HS-5 (cell line): ENCODE measurements at regions not wholly inside any gene's neighbourhood (a gene's known extent, or its start where the extent isn't known, plus 50 kb on each side); places are given as distances from the start of the nearest gene placed in this dataset.

ENCODE experiments used
- DNase-seq: peaks from one replicate; pipeline ENCODE4 v3.0.0-alpha.2; 2012; ENCODE audit warnings: low read depth

DNA sequence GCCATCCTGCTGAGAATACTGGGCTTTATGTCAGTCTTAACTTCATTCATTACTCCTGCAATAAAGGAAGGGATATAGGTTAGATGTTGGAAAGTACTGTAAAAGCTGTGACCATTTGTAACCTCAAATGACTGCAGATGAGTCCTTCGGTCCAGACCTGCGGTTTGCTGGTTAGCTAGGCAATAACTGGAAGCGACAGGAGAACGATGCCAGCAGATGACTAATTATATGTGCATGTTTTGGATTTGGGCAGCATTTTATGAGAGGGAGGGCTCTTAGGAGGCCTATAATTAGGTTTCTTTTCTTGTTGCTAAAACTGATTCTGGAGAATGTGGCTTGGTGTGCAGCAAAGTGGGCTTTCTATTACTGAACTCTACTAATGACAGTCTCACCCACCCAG, 205.6 kb downstream of the TMEM182 start:
- DNase-seq: peak; percentile 81

DNA sequence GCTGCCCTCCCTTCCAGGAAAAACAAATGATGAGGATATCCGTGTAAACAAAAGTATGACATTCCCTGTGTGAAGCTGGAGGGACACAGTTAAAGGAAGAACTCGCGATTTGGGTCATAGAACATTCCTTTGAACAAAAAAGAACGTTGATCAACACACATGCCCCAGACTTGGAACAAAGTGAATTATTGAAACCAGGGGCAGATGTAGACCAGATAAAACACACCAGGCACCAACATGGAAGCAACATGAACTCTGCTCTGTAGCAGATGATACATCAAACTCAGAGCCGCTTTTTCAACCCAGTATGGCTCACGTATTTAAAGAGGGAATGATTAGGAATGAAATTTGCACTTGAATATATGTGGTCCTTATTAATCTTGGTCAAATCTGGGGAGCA, 206.5 kb downstream of the TMEM182 start:
- DNase-seq: no peak

GRCh38 chr2:102971701-102972100, 209.9 kb downstream of the TMEM182 start:
- no peak for DNase-seq

GRCh38 chr2:102975996-102976975, 214.5 kb downstream of the TMEM182 start:
- DNase-seq: no peak

GRCh38 chr2:102977426-102978090, 215.7 kb downstream of the TMEM182 start:
- no peak for DNase-seq

GRCh38 chr2:102978091-102978490, 216.3 kb downstream of the TMEM182 start:
- no peak for DNase-seq

DNA sequence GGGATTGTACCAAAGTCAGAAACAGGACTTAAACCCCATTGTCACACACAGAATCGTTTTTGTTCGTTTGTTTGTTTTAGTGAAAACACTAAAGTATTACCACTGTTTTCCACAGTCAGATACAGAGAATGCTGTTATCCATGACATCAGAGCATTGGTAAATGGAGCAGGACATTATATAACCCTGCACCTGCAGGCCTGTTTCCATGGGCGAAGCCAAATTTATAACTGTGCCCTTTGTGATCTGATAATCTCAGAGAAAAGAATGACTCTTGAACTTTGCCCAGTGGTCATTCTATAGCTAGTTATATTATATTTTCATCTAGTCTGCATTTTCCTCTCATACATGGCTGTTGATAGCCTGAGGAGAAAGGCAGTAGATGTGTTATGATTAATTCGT, 217.6 kb downstream of the TMEM182 start:
- DNase-seq: no peak

- DNase-seq: no peak
These were observed 222.0 kb downstream of the TMEM182 start for GRCh38 chr2:102983786-102984185.

DNA sequence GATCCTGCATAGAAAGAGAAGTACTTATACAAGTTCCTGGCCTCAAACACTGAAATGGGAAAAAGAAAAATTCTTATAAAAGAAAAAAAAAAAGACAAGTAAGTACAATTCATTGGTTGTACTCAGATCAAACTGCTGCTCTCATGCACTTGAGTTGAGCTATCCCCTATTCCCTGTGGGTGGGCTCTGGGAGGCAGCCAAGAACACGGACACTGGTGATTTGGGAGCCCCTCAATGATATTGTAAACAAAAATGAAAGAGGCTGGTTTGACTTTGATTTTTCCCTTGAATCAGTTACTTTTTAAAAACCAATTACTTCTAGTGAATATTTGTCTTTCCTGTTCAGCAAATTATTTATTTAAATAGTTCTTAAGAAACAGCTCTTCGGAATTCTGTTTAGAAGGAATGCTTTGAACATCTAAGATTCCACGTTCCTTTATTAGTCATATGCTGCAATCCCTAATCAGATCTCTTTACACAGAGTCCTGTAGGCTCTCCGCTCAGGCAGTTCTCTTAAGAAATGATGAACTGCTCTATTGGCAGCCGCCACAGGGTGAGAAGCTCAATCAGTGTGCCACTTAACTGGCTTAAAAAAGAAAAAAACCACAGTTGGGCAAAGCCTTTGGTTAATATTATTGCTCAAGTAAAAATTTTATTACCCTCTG, 225.1 kb downstream of the TMEM182 start:
- DNase-seq: no peak

GRCh38 chr2:102992607-102993006, 230.8 kb downstream of the TMEM182 start:
- DNase-seq: no peak

DNA sequence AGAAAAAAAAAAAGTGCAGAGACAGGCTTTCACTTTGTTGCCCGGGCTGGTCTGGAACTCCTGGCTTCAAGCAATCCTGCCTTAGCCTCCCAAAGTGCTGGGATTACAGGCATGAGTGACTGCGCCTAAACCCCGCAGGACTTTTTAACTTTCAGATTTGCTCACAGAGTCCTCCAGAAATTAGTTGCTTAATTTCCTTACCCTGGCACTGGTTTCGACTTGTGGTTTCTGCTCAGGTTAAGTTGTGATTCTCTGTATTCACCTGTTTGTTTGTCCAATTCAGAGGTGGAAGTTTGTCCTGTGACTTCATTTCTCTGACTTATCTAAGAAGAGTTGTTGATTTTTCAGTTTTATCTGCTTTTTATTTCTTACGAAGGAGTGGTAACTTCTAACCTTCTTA, 238.1 kb downstream of the TMEM182 start:
- no peak for DNase-seq

- DNase-seq: no peak
These were observed 241.1 kb downstream of the TMEM182 start for GRCh38 chr2:103002954-103003353.

DNA sequence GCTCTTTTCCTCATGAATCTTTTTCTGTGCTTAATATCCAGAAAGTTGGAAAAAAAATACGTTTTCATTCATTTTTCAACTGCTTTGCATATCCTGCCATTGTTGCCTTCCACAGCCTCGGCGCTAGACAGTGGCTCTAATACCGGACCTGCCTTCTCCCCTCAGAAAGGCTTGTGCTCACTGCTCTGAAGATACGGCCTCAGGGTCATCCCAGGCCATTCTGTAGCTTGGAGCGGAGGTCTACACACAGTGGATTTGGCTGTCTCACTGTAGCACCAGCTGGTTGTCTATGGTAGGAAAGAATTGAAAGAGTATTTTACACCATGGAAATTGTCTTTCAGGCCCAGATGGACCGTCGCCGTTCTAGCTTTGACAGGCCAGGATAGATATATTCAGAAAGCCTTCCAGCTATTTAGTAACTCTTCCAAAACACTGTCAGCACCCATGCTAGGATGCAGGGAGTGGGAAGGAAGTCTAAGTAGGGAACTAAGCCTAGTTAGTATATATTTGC, 242.0 kb downstream of the TMEM182 start:
- DNase-seq: no peak

DNA sequence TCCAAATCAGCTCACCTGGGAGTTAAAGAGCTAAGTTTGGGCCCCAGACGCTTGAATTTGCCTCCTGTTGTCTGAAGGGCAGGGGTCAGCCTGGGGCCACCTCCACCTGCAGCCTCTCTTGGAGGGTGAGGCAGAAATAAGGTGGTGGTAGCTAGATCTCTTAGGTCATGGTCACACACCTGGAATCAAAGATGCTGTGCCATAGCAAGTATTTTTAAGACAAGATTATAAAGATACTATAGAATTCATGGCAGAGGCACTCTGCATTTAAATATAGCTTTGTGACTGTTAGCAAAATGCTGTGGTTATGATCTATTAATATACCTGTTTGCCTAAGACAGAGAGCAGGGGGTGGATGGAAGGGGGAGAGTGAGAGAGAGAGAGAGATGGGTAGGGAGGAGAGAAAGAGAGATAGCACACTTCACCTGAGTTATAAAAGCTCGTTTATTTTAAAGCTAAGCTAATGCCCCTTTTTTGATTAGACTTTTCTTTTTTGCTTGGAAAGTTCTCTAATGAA, 242.7 kb downstream of the TMEM182 start:
- DNase-seq: no peak

GRCh38 chr2:103005393-103005792, 243.6 kb downstream of the TMEM182 start:
- no peak for DNase-seq

DNA sequence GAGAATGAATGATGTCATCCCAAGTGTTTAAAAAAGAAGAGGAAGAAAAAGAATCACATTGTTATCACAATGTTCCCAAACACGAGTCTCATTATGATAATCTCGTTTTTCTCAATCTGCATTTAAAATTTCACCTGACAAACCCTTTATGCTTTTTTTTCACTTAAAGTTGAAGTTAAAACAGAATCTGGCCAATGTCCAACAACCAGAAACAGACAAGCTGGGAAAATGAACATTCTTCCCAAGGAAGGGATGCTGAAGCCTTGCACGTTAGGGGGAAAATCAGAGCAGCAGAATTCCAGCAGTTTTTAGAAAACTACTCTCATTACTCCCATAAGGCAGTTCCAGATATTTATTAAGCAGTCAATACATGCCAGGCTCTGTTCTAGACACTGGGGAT, 245.3 kb downstream of the TMEM182 start:
- DNase-seq: no peak

GRCh38 chr2:103008586-103008985, 246.8 kb downstream of the TMEM182 start:
- DNase-seq: no peak

GRCh38 chr2:103009871-103010270, 248.0 kb downstream of the TMEM182 start:
- no peak for DNase-seq

DNA sequence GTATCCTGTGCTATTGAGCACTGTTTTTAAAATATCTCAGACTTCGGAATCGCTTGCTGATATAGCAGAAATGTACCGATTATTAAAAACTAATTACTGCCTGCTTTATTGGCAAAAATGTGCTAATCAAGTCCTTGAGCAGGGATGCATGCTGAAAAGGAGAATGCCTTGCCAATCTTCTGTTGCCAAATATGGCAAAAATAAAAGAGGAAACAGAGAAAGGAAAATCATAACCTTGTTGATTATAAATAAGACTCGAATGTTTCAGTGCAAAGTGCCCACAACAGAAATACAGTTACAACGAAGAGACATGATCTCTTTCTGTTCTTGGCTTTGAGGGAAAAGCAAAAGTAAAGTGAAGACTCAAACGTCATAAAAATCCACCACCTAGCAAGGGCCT, 248.5 kb downstream of the TMEM182 start:
- no peak for DNase-seq

- DNase-seq: no peak
These were observed 248.9 kb downstream of the TMEM182 start for GRCh38 chr2:103010751-103011150.

- DNase-seq: no peak
These were observed 250.8 kb downstream of the TMEM182 start for GRCh38 chr2:103012590-103012989.

DNA sequence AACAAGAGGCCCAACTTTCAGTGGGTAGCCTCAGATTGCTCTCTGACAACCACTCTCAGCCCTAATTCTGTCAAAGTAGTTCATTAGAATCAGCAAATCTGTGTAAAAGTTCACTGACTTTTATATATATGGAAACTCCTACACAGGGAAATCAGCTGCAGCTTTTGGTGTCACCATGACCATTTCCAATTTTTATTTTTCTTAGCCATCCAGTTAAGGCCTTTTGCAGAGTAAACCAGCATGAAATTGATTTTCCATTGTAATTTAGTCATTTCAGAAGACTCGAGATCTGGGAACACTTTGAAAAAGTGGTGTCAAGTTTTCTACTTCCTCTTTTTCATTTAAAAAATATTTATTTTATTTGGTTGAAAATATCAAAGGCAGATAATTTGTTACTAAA, 263.2 kb downstream of the TMEM182 start:
- no peak for DNase-seq
